ENCODE measurements at regions not wholly inside any gene's neighbourhood (a gene's known extent, or its start where the extent isn't known, plus 50 kb on each side); places are given as distances from the start of the nearest gene placed in this dataset.
"Not testable (repeated sequence)": the region's sequence is repeated elsewhere in the genome, so short reads cannot be mapped to it uniquely, and the experiment has no call there.

- H3K36me3 ChIP-seq (ENCODE audit: control insufficient read depth in 2 of 2, insufficient read depth in 2 of 2, low read length in 1 of 2), result no peaks in the 10 kb centered on the region
- 87 to 91% methylated on average over 4 of the region's 4 CpGs for WGBS, 2 donors
Observed at GRCh38 chr2:187056416-187057334, 207.7 kb upstream of the ZSWIM2 start.

GRCh38 chr2:187055463-187055862 lies 206.5 kb upstream of the ZSWIM2 start:
- 21 to 48% methylated on average over 1 of the region's 1 CpG for WGBS, 2 donors
- H3K9me3 ChIP-seq (ENCODE audit: control insufficient read depth in 2 of 2, insufficient read depth in 1 of 2, low read depth in 1 of 2, low read length in 1 of 2), result no peaks in the 10 kb centered on the region
- H3K4me1 ChIP-seq (ENCODE audit: control insufficient read depth in 2 of 2, insufficient read depth in 2 of 2, low read length in 1 of 2), result no peaks in the 10 kb centered on the region
- no peak overlapping the region for H3K27ac ChIP-seq (ENCODE audit: low read depth in 2 of 2, low read length in 1 of 2)
- H3K4me3 ChIP-seq (ENCODE audit: low read depth in 1 of 2, low read length in 2 of 2), result no peak overlapping the region
- no peaks in the 10 kb centered on the region for H3K27me3 ChIP-seq (ENCODE audit: control insufficient read depth in 1 of 2, insufficient read depth in 2 of 2, low read length in 2 of 2)
- no peaks in the 10 kb centered on the region for H3K36me3 ChIP-seq (ENCODE audit: control insufficient read depth in 2 of 2, insufficient read depth in 2 of 2, low read length in 1 of 2)

More at GRCh38 chr2:187056416-187057334, 207.7 kb upstream of the ZSWIM2 start:
- H3K27me3 ChIP-seq (ENCODE audit: control insufficient read depth in 1 of 2, insufficient read depth in 2 of 2, low read length in 2 of 2), result no peaks in the 10 kb centered on the region
- no peak overlapping the region for H3K27ac ChIP-seq (ENCODE audit: low read depth in 2 of 2, low read length in 1 of 2)
- no peaks in the 10 kb centered on the region for H3K4me1 ChIP-seq (ENCODE audit: control insufficient read depth in 2 of 2, insufficient read depth in 2 of 2, low read length in 1 of 2)
- no peaks in the 10 kb centered on the region for H3K9me3 ChIP-seq (ENCODE audit: control insufficient read depth in 2 of 2, insufficient read depth in 1 of 2, low read depth in 1 of 2, low read length in 1 of 2)
- no peak overlapping the region for H3K4me3 ChIP-seq (ENCODE audit: low read depth in 1 of 2, low read length in 2 of 2)

GRCh38 chr2:187054501-187055319 lies 205.7 kb upstream of the ZSWIM2 start:
- Histone ChIP-seq H3K36me3 (ENCODE audit: control insufficient read depth in 2 of 2, insufficient read depth in 2 of 2, low read length in 1 of 2) (no peaks in the 10 kb centered on the region), H3K9me3 (ENCODE audit: control insufficient read depth in 2 of 2, insufficient read depth in 1 of 2, low read depth in 1 of 2, low read length in 1 of 2) (no peaks in the 10 kb centered on the region), H3K27me3 (ENCODE audit: control insufficient read depth in 1 of 2, insufficient read depth in 2 of 2, low read length in 2 of 2) (no peaks in the 10 kb centered on the region), H3K27ac (ENCODE audit: low read depth in 2 of 2, low read length in 1 of 2) (no peak overlapping the region), H3K4me3 (ENCODE audit: low read depth in 1 of 2, low read length in 2 of 2) (no peak overlapping the region), H3K4me1 (ENCODE audit: control insufficient read depth in 2 of 2, insufficient read depth in 2 of 2, low read length in 1 of 2) (no peaks in the 10 kb centered on the region)
- WGBS, 2 donors, result 70 to 71% methylated on average over 5 of the region's 5 CpGs

- Histone ChIP-seq H3K9me3 (ENCODE audit: control insufficient read depth in 2 of 2, insufficient read depth in 1 of 2, low read depth in 1 of 2, low read length in 1 of 2) (no peaks in the 10 kb centered on the region), H3K36me3 (ENCODE audit: control insufficient read depth in 2 of 2, insufficient read depth in 2 of 2, low read length in 1 of 2) (no peaks in the 10 kb centered on the region), H3K4me3 (ENCODE audit: low read depth in 1 of 2, low read length in 2 of 2) (no peak overlapping the region), H3K4me1 (ENCODE audit: control insufficient read depth in 2 of 2, insufficient read depth in 2 of 2, low read length in 1 of 2) (no peaks in the 10 kb centered on the region), H3K27ac (ENCODE audit: low read depth in 2 of 2, low read length in 1 of 2) (no peak overlapping the region), H3K27me3 (ENCODE audit: control insufficient read depth in 1 of 2, insufficient read depth in 2 of 2, low read length in 2 of 2) (no peaks in the 10 kb centered on the region)
- WGBS, 2 donors, result 35 to 40% methylated on average over 1 of the region's 1 CpG
Observed at GRCh38 chr2:187051350-187051749, 202.4 kb upstream of the ZSWIM2 start.

GRCh38 chr2:187050409-187050998 lies 201.5 kb upstream of the ZSWIM2 start:
- Histone ChIP-seq H3K27ac (ENCODE audit: low read depth in 2 of 2, low read length in 1 of 2) (no peak overlapping the region), H3K36me3 (ENCODE audit: control insufficient read depth in 2 of 2, insufficient read depth in 2 of 2, low read length in 1 of 2) (no peaks in the 10 kb centered on the region), H3K27me3 (ENCODE audit: control insufficient read depth in 1 of 2, insufficient read depth in 2 of 2, low read length in 2 of 2) (no peaks in the 10 kb centered on the region), H3K4me1 (ENCODE audit: control insufficient read depth in 2 of 2, insufficient read depth in 2 of 2, low read length in 1 of 2) (no peaks in the 10 kb centered on the region), H3K9me3 (ENCODE audit: control insufficient read depth in 2 of 2, insufficient read depth in 1 of 2, low read depth in 1 of 2, low read length in 1 of 2) (no peaks in the 10 kb centered on the region), H3K4me3 (ENCODE audit: low read depth in 1 of 2, low read length in 2 of 2) (no peak overlapping the region)
- WGBS, 2 donors, result 83 to 86% methylated on average over 4 of the region's 4 CpGs

GRCh38 chr2:187037310-187037709 lies 188.3 kb upstream of the ZSWIM2 start:
- Histone ChIP-seq H3K4me3 (ENCODE audit: low read depth in 1 of 2, low read length in 2 of 2) (no peak overlapping the region), H3K36me3 (ENCODE audit: control insufficient read depth in 2 of 2, insufficient read depth in 2 of 2, low read length in 1 of 2) (no peaks in the 10 kb centered on the region), H3K27me3 (ENCODE audit: control insufficient read depth in 1 of 2, insufficient read depth in 2 of 2, low read length in 2 of 2) (no peaks in the 10 kb centered on the region), H3K9me3 (ENCODE audit: control insufficient read depth in 2 of 2, insufficient read depth in 1 of 2, low read depth in 1 of 2, low read length in 1 of 2) (no peaks in the 10 kb centered on the region), H3K27ac (ENCODE audit: low read depth in 2 of 2, low read length in 1 of 2) (no peak overlapping the region), H3K4me1 (ENCODE audit: control insufficient read depth in 2 of 2, insufficient read depth in 2 of 2, low read length in 1 of 2) (no peaks in the 10 kb centered on the region)

GRCh38 chr2:187034434-187034833 lies 185.5 kb upstream of the ZSWIM2 start:
- Histone ChIP-seq H3K36me3 (ENCODE audit: control insufficient read depth in 2 of 2, insufficient read depth in 2 of 2, low read length in 1 of 2) (no peaks in the 10 kb centered on the region), H3K4me1 (ENCODE audit: control insufficient read depth in 2 of 2, insufficient read depth in 2 of 2, low read length in 1 of 2) (no peaks in the 10 kb centered on the region), H3K27ac (ENCODE audit: low read depth in 2 of 2, low read length in 1 of 2) (no peak overlapping the region), H3K4me3 (ENCODE audit: low read depth in 1 of 2, low read length in 2 of 2) (no peak overlapping the region), H3K9me3 (ENCODE audit: control insufficient read depth in 2 of 2, insufficient read depth in 1 of 2, low read depth in 1 of 2, low read length in 1 of 2) (no peaks in the 10 kb centered on the region), H3K27me3 (ENCODE audit: control insufficient read depth in 1 of 2, insufficient read depth in 2 of 2, low read length in 2 of 2) (no peaks in the 10 kb centered on the region)

GRCh38 chr2:187024739-187025138 lies 175.8 kb upstream of the ZSWIM2 start:
- 85 to 91% methylated on average over 4 of the region's 4 CpGs for whole genome bisulfite sequencing, 2 donors
- H3K4me3 ChIP-seq (ENCODE audit: low read depth in 1 of 2, low read length in 2 of 2), result no peak overlapping the region
- H3K36me3 ChIP-seq (ENCODE audit: control insufficient read depth in 2 of 2, insufficient read depth in 2 of 2, low read length in 1 of 2), result no peaks in the 10 kb centered on the region
- H3K4me1 ChIP-seq (ENCODE audit: control insufficient read depth in 2 of 2, insufficient read depth in 2 of 2, low read length in 1 of 2), result no peaks in the 10 kb centered on the region
- H3K27me3 ChIP-seq (ENCODE audit: control insufficient read depth in 1 of 2, insufficient read depth in 2 of 2, low read length in 2 of 2), result no peaks in the 10 kb centered on the region
- peaks cover 4 to 12% of the 10 kb centered on the region in 2 donors for H3K9me3 ChIP-seq (ENCODE audit: control insufficient read depth in 2 of 2, insufficient read depth in 1 of 2, low read depth in 1 of 2, low read length in 1 of 2)
- H3K27ac ChIP-seq (ENCODE audit: low read depth in 2 of 2, low read length in 1 of 2), result no peak overlapping the region

GRCh38 chr2:187023996-187024395 lies 175.0 kb upstream of the ZSWIM2 start:
- H3K27ac ChIP-seq (ENCODE audit: low read depth in 2 of 2, low read length in 1 of 2); H3K4me3 ChIP-seq (ENCODE audit: low read depth in 1 of 2, low read length in 2 of 2); H3K4me1 ChIP-seq (ENCODE audit: control insufficient read depth in 2 of 2, insufficient read depth in 2 of 2, low read length in 1 of 2); H3K36me3 ChIP-seq (ENCODE audit: control insufficient read depth in 2 of 2, insufficient read depth in 2 of 2, low read length in 1 of 2); H3K27me3 ChIP-seq (ENCODE audit: control insufficient read depth in 1 of 2, insufficient read depth in 2 of 2, low read length in 2 of 2): not testable (repeated sequence)
- peaks cover 4 to 12% of the 10 kb centered on the region in 2 donors for H3K9me3 ChIP-seq (ENCODE audit: control insufficient read depth in 2 of 2, insufficient read depth in 1 of 2, low read depth in 1 of 2, low read length in 1 of 2)
- 87 to 92% methylated on average over 4 of the region's 4 CpGs for WGBS, 2 donors
